Testis (tissue), 2 donors: ENCODE measurements at regions not wholly inside any gene's neighbourhood (a gene's known extent, or its start where the extent isn't known, plus 50 kb on each side); places are given as distances from the start of the nearest gene placed in this dataset.

Experiments used
- DNase-seq: peaks from one replicate; pipeline ENCODE4 v3.0.0-alpha.2; 2019
- H3K27ac ChIP-seq, 2 donors: fragments of 200-600 bp; sonication (generic); one replicate each; pipeline ENCODE4 v1.5.1; 2019
- H3K27me3 ChIP-seq: fragments of 200-600 bp; sonication (generic); one replicate; pipeline ENCODE4 v1.5.1; 2019
- H3K36me3 ChIP-seq: fragments of 200-600 bp; sonication (generic); one replicate; pipeline ENCODE4 v1.5.1; 2017; ENCODE audit warnings: low read depth; ENCODE audit errors: missing control alignments
- H3K4me1 ChIP-seq: fragments of 200-600 bp; sonication (generic); one replicate; pipeline ENCODE4 v1.5.1; 2019
- H3K4me3 ChIP-seq, 2 donors: fragments of 200-600 bp; sonication (generic); one replicate each; pipeline ENCODE4 v1.5.1; 2017 to 2019
- H3K9me3 ChIP-seq: fragments of 200-600 bp; sonication (generic); one replicate; pipeline ENCODE4 v1.5.1; 2017
- POLR2A ChIP-seq: fragments of 450-650 bp; IDR thresholded peaks from one replicate; pipeline ENCODE4 v1.6.1; 2017; ENCODE audit warnings: antibody characterized with exemption, mild to moderate bottlenecking, moderate library complexity
- WGBS, 2 donors: methylation state at CpG; one replicate each; pipeline ENCODE4 v1.1.5; 2018; 5-methylcytosine and 5-hydroxymethylcytosine counted together
- intact Hi-C: fragments of 100-400 bp; cut with DNase I; formaldehyde crosslinking; loops from one replicate; pipeline ENCODE4 v1.15.1; 2023; ENCODE audit warnings: low total_unique reads
- TF ChIP-seq, protein P1 (sequence below), 3 experiments: fragments of 450-650 bp in 2 of 3; fragments of 200-600 bp in 1 of 3; sonication (generic) in 1 of 3; IDR thresholded peaks; one replicate each; pipeline ENCODE4 v1.5.1; 2016 to 2019; ENCODE audit warnings: antibody characterized with exemption in 3 of 3, mild to moderate bottlenecking in 2 of 3, moderate library complexity in 1 of 3

GRCh38 chr5:144979516-144980264 is 809.0 kb downstream of the KCTD16 start:
- TF ChIP-seq, protein P1, sequence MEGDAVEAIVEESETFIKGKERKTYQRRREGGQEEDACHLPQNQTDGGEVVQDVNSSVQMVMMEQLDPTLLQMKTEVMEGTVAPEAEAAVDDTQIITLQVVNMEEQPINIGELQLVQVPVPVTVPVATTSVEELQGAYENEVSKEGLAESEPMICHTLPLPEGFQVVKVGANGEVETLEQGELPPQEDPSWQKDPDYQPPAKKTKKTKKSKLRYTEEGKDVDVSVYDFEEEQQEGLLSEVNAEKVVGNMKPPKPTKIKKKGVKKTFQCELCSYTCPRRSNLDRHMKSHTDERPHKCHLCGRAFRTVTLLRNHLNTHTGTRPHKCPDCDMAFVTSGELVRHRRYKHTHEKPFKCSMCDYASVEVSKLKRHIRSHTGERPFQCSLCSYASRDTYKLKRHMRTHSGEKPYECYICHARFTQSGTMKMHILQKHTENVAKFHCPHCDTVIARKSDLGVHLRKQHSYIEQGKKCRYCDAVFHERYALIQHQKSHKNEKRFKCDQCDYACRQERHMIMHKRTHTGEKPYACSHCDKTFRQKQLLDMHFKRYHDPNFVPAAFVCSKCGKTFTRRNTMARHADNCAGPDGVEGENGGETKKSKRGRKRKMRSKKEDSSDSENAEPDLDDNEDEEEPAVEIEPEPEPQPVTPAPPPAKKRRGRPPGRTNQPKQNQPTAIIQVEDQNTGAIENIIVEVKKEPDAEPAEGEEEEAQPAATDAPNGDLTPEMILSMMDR (IDR thresholded peaks at IDR 0.05), result no peak
- no peak for TF ChIP-seq POLR2A
- Histone ChIP-seq H3K4me1 (no peaks in the 10 kb centered on the region), H3K36me3 (no peaks in the 10 kb centered on the region), H3K9me3 (no peaks in the 10 kb centered on the region), H3K4me3 (no peak overlapping the region), H3K27me3 (no peaks in the 10 kb centered on the region), H3K27ac (no peak overlapping the region)
- 71 to 75% methylated on average over 2 of the region's 2 CpGs for WGBS, 2 donors
- intact Hi-C loops, result no loop called here
- no peak for DNase-seq

DNA sequence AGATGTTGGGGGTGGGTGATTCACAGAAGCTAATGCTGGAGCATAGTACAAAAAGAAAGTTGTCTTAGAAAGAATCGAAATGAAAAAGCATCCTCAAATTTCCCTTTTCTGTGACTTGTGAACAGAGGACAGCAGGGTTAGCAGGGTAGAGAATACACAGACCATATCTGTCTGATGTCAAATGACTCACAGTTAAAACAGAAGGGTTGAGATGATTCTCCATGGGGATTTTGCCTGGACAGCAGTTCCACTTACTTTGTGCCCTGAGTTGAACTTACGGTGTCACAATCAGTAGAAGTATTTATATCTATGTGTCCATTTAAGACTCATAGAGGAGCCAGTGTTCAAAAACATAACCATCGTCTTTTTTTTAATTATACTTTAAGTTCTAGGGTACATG is 801.6 kb downstream of the KCTD16 start:
- DNase-seq, result no peak
- H3K27ac ChIP-seq, result no peak overlapping the region
- no peaks in the 10 kb centered on the region for H3K36me3 ChIP-seq
- no peaks in the 10 kb centered on the region for H3K4me1 ChIP-seq
- WGBS, 2 donors, result 87 to 89% methylated on average over 3 of the region's 3 CpGs
- H3K27me3 ChIP-seq, result no peaks in the 10 kb centered on the region
- TF ChIP-seq POLR2A, result no peak
- TF ChIP-seq, protein P1 (IDR thresholded peaks at IDR 0.05), result no peak
- intact Hi-C loops, result no loop called here
- no peaks in the 10 kb centered on the region for H3K9me3 ChIP-seq
- H3K4me3 ChIP-seq, result no peak overlapping the region

DNA sequence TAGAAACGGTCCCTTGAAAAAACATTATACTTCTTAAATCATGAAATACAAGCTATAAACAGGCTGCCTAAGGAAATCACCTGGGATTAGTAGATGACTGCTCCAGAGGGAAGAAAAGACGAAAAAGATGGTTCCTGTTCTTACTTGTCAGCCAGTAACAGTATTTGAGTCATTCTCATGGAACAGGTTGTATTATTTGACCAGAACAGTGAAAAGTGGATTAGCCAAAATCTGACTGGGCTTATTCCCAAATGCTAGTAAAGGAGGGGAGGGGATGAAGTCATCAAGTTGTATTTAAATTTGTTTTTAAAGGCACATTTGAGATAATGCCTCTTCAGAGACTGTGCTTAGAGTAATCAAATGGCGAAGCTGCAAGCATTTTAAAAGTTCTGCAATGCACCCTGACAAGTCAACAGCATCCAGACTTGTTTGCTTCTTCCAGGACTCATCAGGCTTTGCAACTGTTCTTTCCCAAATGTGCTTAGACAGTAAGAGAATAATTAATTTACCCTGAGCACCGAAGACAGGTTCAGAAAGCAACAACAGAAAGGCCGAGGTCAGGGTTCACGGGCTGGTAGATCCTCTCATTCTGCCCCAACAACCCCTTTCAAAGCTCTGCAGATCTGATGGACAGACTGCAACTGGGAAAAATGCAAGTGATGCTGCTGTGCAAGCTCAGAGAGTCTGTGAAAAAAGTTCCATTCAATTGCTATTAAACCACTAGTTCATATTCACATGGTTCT is 800.6 kb downstream of the KCTD16 start:
- no peak for DNase-seq
- TF ChIP-seq, protein P1 (IDR thresholded peaks at IDR 0.05), result no peak
- no peak for TF ChIP-seq POLR2A
- WGBS, 2 donors, result 58 to 63% methylated on average over 6 of the region's 6 CpGs
- intact Hi-C loops, result no loop called here
- H3K27me3 ChIP-seq, result no peaks in the 10 kb centered on the region
- H3K4me1 ChIP-seq, result no peaks in the 10 kb centered on the region
- no peak overlapping the region for H3K4me3 ChIP-seq
- H3K9me3 ChIP-seq, result no peaks in the 10 kb centered on the region
- no peak overlapping the region for H3K27ac ChIP-seq
- H3K36me3 ChIP-seq, result no peaks in the 10 kb centered on the region

GRCh38 chr5:144960296-144960695 is 789.6 kb downstream of the KCTD16 start:
- TF ChIP-seq, protein P1 (IDR thresholded peaks at IDR 0.05), result no peak
- no peak for TF ChIP-seq POLR2A
- H3K4me1 ChIP-seq, result no peaks in the 10 kb centered on the region
- DNase-seq, result no peak
- no peaks in the 10 kb centered on the region for H3K9me3 ChIP-seq
- H3K4me3 ChIP-seq, result no peak overlapping the region
- H3K27ac ChIP-seq, result no peak overlapping the region
- intact Hi-C loops, result no loop called here
- no peaks in the 10 kb centered on the region for H3K27me3 ChIP-seq
- no peaks in the 10 kb centered on the region for H3K36me3 ChIP-seq
